GM13977 (cell line): ENCODE measurements at regions not wholly inside any gene's neighbourhood (a gene's known extent, or its start where the extent isn't known, plus 50 kb on each side); places are given as distances from the start of the nearest gene placed in this dataset.

ENCODE experiments used
- DNase-seq: peaks from one replicate; pipeline ENCODE4 v3.0.0; 2012; ENCODE audit warnings: low spot score
- CTCF ChIP-seq: IDR thresholded peaks from 2 replicates; pipeline ENCODE4 v1.5.1; 2012; ENCODE audit warnings: mild to moderate bottlenecking, control low read depth; ENCODE audit not compliant: insufficient read depth; ENCODE audit errors: extremely low read depth, missing control alignments
- in situ Hi-C: fragments of 300-500 bp; cut with MboI; formaldehyde crosslinking; loops from one replicate; pipeline ENCODE4 v1.12.0; 2022; ENCODE audit warnings: low sequenced_read_pairs, low pct_unique_long_range_greater_than_20kb, mixed read lengths, inconsistent platforms; ENCODE audit not compliant: unreplicated experiment

- no peak for TF ChIP-seq CTCF
- DNase-seq = no peak
- in situ Hi-C loops = no loop called here
These were observed 54.8 kb upstream of the HMHB1 start for GRCh38 chr5:143757116-143757515.

GRCh38 chr5:143755966-143756365 is 56.0 kb upstream of the HMHB1 start:
- no peak for TF ChIP-seq CTCF
- DNase-seq = no peak
- in situ Hi-C loops = no loop called here

GRCh38 chr5:143752165-143752850 is 59.7 kb upstream of the HMHB1 start:
- in situ Hi-C loops = no loop called here
- DNase-seq = no peak
- no peak for TF ChIP-seq CTCF

GRCh38 chr5:143751342-143751741 is 60.6 kb upstream of the HMHB1 start:
- DNase-seq = no peak
- in situ Hi-C loops = no loop called here
- TF ChIP-seq CTCF = no peak

GRCh38 chr5:143749581-143750205 is 62.3 kb upstream of the HMHB1 start:
- TF ChIP-seq CTCF = no peak
- DNase-seq = no peak
- in situ Hi-C loops = no loop called here

GRCh38 chr5:143748516-143748915 is 63.4 kb upstream of the HMHB1 start:
- in situ Hi-C loops = no loop called here
- DNase-seq = no peak
- no peak for TF ChIP-seq CTCF
